ENCODE measurements at regions not wholly inside any gene's neighbourhood (a gene's known extent, or its start where the extent isn't known, plus 50 kb on each side); places are given as distances from the start of the nearest gene placed in this dataset.
"Not testable (repeated sequence)": the region's sequence is repeated elsewhere in the genome, so short reads cannot be mapped to it uniquely, and the experiment has no call there.

DNA sequence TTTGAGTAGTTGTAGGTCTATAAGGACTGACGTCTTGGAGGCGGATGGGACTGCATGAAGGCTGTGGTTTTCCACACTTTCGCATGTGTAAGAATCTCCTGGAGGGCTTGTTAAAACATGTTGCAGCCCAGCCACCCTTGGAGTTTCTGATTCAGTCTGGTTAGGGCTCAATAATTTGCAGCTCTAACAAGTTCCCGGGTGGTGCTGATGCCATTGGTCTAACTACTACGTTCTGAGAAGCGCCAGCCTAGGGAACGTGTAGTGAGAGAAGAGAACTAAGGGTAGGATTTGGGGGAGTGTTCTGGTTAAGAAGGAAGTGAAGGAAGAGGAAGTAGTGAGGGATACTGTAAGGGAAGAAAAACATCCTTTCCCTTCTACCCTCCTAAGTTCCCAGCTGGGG lies 138.9 kb downstream of the LARP7 start:
- DNase-seq (ENCODE audit: low spot score) = no peak

DNA sequence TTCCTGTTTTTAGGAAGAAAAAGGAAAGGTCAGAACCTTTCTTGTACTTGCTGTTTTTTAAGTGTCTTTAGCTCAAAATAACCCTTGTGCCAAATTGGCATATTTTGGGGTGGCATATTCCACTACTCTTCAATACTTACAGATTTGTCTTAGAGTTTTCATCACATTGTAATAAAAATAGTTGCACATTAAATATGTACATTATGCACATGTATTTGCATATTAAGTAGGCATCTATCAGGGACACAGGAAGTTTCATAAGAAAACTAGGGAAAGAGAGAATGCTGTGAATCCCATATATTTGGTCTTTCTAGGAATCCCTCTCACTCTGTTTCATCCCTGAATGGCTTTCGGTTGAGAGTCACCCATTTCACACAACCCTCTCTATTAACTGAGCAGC lies 139.6 kb downstream of the LARP7 start:
- no peak for DNase-seq (ENCODE audit: low spot score)

DNA sequence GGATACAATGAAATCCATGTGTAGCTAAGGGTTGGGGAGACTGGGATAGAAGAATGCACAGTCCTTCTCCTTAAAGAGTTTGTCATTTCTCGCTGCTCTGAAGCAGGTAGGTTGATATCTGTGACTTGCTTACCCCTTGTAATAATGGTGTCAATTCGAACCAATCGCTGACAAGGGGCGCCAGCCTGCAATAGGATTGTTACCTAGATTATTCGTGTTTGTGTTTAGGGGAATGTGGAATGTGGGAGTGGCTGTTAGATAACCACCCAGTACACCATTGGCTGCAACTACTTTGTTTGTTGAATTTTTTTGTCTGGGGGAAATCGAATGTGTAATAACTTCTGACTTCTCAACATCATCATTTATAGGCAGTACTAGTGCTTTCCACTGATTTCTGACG lies 141.6 kb downstream of the LARP7 start:
- DNase-seq (ENCODE audit: low spot score) = no peak

GRCh38 chr4:112793033-112793432 lies 156.1 kb downstream of the LARP7 start:
- DNase-seq (ENCODE audit: low spot score) = no peak

GRCh38 chr4:112800001-112800400 lies 163.1 kb downstream of the LARP7 start:
- no peak for DNase-seq (ENCODE audit: low spot score)

- no peak for DNase-seq (ENCODE audit: low spot score)
Measured at GRCh38 chr4:112801341-112801740, 164.4 kb downstream of the LARP7 start.

DNA sequence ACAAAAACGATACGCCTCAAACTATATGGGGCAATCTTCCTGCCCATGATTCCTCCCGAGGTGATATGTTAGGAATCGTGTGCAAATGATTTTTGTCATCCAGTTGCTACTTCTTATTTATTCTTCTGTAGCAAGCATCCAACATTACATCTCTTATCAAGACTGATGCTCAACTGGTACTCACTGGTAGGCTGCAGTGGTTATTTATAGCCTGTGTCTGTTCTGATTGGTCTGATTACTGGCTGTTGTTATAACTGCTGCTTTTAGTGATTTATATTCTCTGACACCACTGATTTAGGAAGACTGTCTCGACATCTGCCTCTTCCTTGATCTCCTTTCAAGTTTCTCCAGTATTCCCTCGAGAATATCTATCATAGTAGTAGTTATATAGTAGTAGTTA lies 165.8 kb downstream of the LARP7 start:
- no peak for DNase-seq (ENCODE audit: low spot score)

GRCh38 chr4:112807083-112807482 lies 170.1 kb downstream of the LARP7 start:
- no peak for DNase-seq (ENCODE audit: low spot score)

- no peak for DNase-seq (ENCODE audit: low spot score)
Measured at GRCh38 chr4:112808001-112808400, 171.1 kb downstream of the LARP7 start.

GRCh38 chr4:112813790-112814189 lies 176.8 kb downstream of the LARP7 start:
- no peak for DNase-seq (ENCODE audit: low spot score)

GRCh38 chr4:112817933-112818593 lies 181.1 kb downstream of the LARP7 start:
- DNase-seq (ENCODE audit: low spot score) = peak; percentile 92

DNA sequence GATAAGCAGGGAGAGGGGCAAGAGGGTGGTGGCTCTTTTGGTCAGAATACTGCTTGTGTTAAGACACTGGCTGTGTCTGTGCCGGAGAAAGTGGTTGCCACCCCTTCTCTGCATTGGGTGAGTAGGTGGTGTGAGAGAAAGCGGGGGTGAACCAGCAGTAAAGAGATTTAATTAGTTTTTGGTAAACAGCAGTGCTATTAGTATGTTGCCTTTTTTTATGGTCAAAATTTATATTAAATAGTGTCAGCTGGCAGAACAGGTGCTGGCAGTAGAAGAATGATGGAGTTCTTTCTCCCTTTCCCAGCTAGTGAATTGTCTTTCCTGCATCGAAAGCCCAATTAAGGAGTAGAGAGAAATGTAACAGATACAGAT lies 181.6 kb downstream of the LARP7 start:
- DNase-seq (ENCODE audit: low spot score) = peak; percentile 52

DNA sequence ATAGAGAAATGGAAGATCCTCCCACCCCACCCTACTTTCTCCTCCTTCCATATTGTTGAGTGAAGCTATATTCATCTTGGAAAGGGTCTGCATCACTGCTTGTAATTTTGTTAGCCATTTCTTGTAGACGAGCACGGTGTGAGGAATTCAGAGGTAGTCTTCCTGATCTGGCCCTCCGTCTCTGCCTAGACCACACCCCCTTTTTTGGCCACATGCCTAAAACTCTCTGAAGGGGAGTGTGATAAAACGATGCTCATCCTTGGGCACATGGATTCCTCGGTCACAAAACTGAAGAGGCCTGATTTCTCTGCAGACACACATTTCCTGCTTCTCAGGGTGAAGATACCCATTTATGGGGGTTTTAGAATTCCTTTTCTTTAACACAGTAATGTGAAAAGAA lies 182.8 kb downstream of the LARP7 start:
- DNase-seq (ENCODE audit: low spot score) = no peak

GRCh38 chr4:112823156-112823555 lies 186.2 kb downstream of the LARP7 start:
- no peak for DNase-seq (ENCODE audit: low spot score)

DNA sequence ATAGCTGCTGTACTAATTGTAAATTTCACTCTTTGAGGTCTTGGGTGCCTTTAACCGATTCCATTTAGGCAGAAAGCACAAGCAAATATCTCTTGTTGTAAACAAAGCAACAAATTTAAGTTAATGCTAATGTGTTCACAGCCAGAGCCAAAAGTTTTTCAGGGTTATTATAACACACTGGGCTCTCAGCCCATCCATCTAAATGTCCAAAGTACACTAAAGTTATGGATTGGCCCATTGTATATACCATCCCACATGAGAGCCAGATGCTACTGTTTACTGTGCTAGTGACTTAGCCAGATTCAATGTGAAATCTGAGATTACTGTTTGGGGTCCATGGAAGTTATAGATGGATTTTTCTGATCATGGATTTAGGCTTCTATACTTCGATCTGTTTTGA lies 186.7 kb downstream of the LARP7 start:
- DNase-seq (ENCODE audit: low spot score) = no peak

DNA sequence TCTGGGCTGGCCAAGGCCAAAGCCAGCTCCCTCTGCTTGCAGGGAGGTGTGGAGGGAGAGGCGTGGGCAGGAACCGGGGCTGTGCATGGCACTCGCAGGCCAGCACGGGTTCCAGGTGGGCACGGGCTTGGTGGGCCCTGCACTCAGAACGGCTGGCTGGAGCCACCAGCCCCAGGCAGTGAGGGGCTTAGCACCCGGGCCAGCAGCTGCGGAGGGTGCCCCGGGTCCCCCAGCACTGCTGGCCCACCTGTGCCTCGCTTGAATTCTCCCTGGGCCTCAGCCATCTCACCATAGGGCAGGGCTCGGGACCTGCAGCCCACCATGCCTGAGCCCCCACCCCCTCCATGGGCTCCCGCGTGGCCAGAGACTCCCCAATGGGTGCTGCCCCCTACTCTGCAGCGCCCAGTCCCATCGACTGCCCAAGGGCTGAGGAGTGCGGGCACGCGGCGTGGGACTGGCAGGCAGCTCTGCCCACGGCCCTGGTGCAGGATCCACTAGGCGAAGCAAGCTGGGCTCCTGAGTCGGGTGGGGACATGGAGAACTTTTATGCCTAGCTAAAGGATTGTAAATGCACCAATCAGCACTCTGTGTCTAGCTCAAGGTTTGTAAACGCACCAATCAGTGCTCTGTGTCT lies 193.9 kb downstream of the LARP7 start:
- DNase-seq (ENCODE audit: low spot score) = no peak

DNA sequence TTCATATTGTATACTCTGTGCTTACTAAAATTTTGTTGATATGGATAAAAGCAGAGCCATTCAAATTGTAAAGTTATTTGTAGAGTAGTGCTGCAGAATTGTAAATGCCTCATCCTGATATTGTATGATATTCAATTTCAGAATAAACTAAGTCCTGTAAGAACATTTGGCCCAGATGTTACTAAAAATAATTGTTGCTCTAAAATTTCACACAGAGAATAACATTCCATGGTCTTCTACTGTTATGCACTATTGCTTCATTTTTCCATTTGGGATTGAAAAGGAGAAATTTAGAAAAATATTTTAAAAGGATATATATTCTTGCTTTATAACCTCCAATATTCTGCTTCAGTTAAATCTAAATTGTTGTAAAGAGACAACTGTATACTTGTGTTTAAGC lies 195.6 kb downstream of the LARP7 start:
- no peak for DNase-seq (ENCODE audit: low spot score)

GRCh38 chr4:112836895-112837294 lies 200.0 kb downstream of the LARP7 start:
- DNase-seq (ENCODE audit: low spot score) = no peak

DNA sequence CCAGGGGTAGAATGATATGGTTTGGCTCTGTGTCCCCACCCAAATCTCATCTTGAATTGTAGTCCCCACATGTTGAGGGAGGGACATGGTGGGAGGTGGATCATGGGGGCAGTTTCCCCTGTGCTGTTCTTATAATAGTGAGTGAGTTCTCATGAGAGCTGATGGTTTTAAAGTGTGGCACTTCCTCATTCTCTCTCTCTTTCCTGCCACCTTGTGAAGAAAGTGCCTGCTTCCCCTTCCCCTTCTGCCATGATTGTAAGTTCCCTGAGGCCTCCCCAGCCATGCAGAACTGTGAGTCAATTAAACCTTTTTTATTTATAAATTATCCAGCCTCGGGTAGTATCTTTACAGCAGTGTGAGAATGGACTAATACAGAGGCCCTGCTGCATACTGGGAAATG lies 201.1 kb downstream of the LARP7 start:
- DNase-seq (ENCODE audit: low spot score) = not testable (repeated sequence)

- DNase-seq (ENCODE audit: low spot score) = no peak
Measured at GRCh38 chr4:112840061-112840460, 203.1 kb downstream of the LARP7 start.

GRCh38 chr4:112840619-112841018 lies 203.7 kb downstream of the LARP7 start:
- DNase-seq (ENCODE audit: low spot score) = no peak

DNA sequence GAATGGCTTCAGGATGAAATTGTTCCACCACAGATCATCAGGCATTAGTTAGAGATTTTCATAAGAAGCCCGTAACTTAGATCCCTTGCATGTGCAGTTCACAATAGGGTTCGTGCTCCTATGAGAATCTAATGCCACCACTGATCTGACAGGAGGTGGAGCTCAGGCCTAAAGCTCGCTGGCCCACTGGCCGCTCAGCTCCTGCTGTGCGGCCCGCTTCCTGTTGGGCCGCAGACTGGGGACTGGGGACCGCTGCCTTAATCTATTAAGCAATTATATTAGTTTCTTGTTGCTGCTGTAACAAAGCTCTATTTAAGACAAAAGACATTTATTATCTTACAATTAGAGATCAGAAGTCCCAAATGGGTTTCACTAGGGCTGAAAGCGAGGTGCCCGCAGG lies 205.6 kb downstream of the LARP7 start:
- DNase-seq (ENCODE audit: low spot score) = no peak

- no peak for DNase-seq (ENCODE audit: low spot score)
Measured at GRCh38 chr4:112845386-112845785, 204.1 kb upstream of the ANK2 start.

DNA sequence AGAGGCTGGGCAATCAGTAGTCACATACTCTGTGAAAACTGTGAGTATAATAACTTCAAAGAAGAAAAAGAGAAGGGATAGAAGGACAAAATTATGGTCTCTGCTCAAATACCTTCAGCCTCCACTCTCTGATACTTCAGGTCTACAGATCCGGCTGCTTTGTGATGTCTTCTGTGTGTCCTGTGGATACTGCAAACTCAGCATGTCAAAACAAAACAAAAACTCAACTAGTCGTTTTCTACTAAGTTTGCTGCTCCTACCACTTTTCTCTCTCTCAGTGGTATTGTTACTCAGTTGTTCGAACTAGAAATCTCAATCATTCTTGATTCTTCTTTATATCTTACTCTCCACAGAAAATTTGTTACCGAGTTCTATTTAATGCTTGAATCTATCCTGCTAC lies 202.4 kb upstream of the ANK2 start:
- no peak for DNase-seq (ENCODE audit: low spot score)
